WTC11 (cell line): ENCODE measurements at regions not wholly inside any gene's neighbourhood (a gene's known extent, or its start where the extent isn't known, plus 50 kb on each side); places are given as distances from the start of the nearest gene placed in this dataset.

Experiments
- ATAC-seq: fragments of 200-7000 bp; cut with Tn5 transposase; 2 replicates; pipeline ENCODE4 v1.10.0; 2021; ENCODE audit warnings: mild to moderate bottlenecking, moderate library complexity
- CTCF ChIA-PET: fragments of 300-600 bp; sonication (Branson Sonifier 250); formaldehyde crosslinking; loops from one replicate; lab custom pipeline; 2021; ENCODE audit warnings: antibody characterized with exemption; lab: Charles Lee
- POLR2A ChIA-PET: fragments of 350-600 bp; sonication (Branson Sonifier 250); formaldehyde crosslinking; loops from one replicate; lab custom pipeline; 2021; ENCODE audit warnings: antibody characterized with exemption; lab: Charles Lee
- DNase-seq: peaks from one replicate; pipeline ENCODE4 v3.0.0; 2021; ENCODE audit warnings: low spot score
- H3K27ac Mint-ChIP-seq: 2 replicates; pipeline ENCODE4 v1.8.0; 2021; ENCODE audit warnings: mixed read lengths
- H3K27me3 Mint-ChIP-seq: 2 replicates; pipeline ENCODE4 v1.8.0; 2021; ENCODE audit warnings: low read depth, mild to moderate bottlenecking, moderate library complexity, mixed read lengths
- H3K36me3 Mint-ChIP-seq: 2 replicates; pipeline ENCODE4 v1.8.0; 2021; ENCODE audit warnings: mixed read lengths
- H3K4me1 Mint-ChIP-seq: 2 replicates; pipeline ENCODE4 v1.8.0; 2022; ENCODE audit warnings: mixed read lengths
- H3K4me3 Mint-ChIP-seq: 2 replicates; pipeline ENCODE4 v1.8.0; 2021; ENCODE audit warnings: mild to moderate bottlenecking, moderate library complexity, mixed read lengths
- H3K9me3 Mint-ChIP-seq: 2 replicates; pipeline ENCODE4 v1.8.0; 2021; ENCODE audit warnings: mixed read lengths
- ATF2 ChIP-seq: sonication (generic); formaldehyde crosslinking; IDR thresholded peaks from 2 replicates; pipeline ENCODE4 v1.8.1; 2022; ENCODE audit warnings: low read depth, missing genetic modification reagents, borderline replicate concordance
- CDX4 ChIP-seq: fragments of 250-450 bp; sonication (Bioruptor Pico); IDR thresholded peaks from 2 replicates; pipeline ENCODE4 v1.9.0; 2021; ENCODE audit warnings: moderate library complexity, mild to moderate bottlenecking, inconsistent platforms, borderline replicate concordance
- EMX1 ChIP-seq: fragments of 250-450 bp; sonication (Bioruptor Pico); IDR thresholded peaks from 2 replicates; pipeline ENCODE4 v1.8.0; 2021; ENCODE audit warnings: mild to moderate bottlenecking
- FOXK1 ChIP-seq: sonication (generic); formaldehyde crosslinking; IDR thresholded peaks from 2 replicates; pipeline ENCODE4 v1.8.0; 2022; ENCODE audit warnings: mild to moderate bottlenecking, moderate library complexity, missing genetic modification reagents
- HMGA2 ChIP-seq: fragments of 250-450 bp; sonication (Bioruptor Pico); IDR thresholded peaks from 2 replicates; pipeline ENCODE4 v1.4.0; 2021; ENCODE audit warnings: mild to moderate bottlenecking, moderate library complexity
- KAT7 ChIP-seq: sonication (generic); formaldehyde crosslinking; IDR thresholded peaks from 2 replicates; pipeline ENCODE4 v1.8.1; 2023; ENCODE audit warnings: missing genetic modification reagents, mild to moderate bottlenecking, borderline replicate concordance
- MLX ChIP-seq: sonication (generic); formaldehyde crosslinking; IDR thresholded peaks from 2 replicates; pipeline ENCODE4 v1.8.1; 2023; ENCODE audit warnings: mild to moderate bottlenecking, missing genetic modification reagents, moderate library complexity
- NR2C2 ChIP-seq: sonication (generic); formaldehyde crosslinking; IDR thresholded peaks from 2 replicates; pipeline ENCODE4 v1.8.0; 2022; ENCODE audit warnings: mild to moderate bottlenecking, missing genetic modification reagents
- NR3C1 ChIP-seq: sonication (generic); formaldehyde crosslinking; conservative IDR thresholded peaks from 2 replicates; pipeline ENCODE4 v1.8.1; 2023; ENCODE audit warnings: low read depth, mild to moderate bottlenecking, missing genetic modification reagents
- OVOL2 ChIP-seq: fragments of 250-450 bp; sonication (Bioruptor Pico); IDR thresholded peaks from 2 replicates; pipeline ENCODE4 v1.9.0; 2021; ENCODE audit warnings: mild to moderate bottlenecking, borderline replicate concordance
- PREB ChIP-seq: sonication (generic); formaldehyde crosslinking; IDR thresholded peaks from 2 replicates; pipeline ENCODE4 v1.8.1; 2022; ENCODE audit warnings: mild to moderate bottlenecking, missing genetic modification reagents, moderate library complexity, borderline replicate concordance
- RELA ChIP-seq: sonication (generic); formaldehyde crosslinking; IDR thresholded peaks from 2 replicates; pipeline ENCODE4 v1.8.1; 2022; ENCODE audit warnings: missing genetic modification reagents, mild to moderate bottlenecking, borderline replicate concordance
- SMAD3 ChIP-seq: sonication (generic); formaldehyde crosslinking; IDR thresholded peaks from 2 replicates; pipeline ENCODE4 v1.8.0; 2022; ENCODE audit warnings: missing genetic modification reagents, mild to moderate bottlenecking, borderline replicate concordance
- SOX15 ChIP-seq: fragments of 250-450 bp; sonication (Bioruptor Pico); IDR thresholded peaks from 2 replicates; pipeline ENCODE4 v1.9.0; 2021; ENCODE audit warnings: mild to moderate bottlenecking
- TEAD4 ChIP-seq: sonication (generic); formaldehyde crosslinking; IDR thresholded peaks from 2 replicates; pipeline ENCODE4 v1.8.0; 2022; ENCODE audit warnings: mild to moderate bottlenecking, missing genetic modification reagents
- ZNF232 ChIP-seq: sonication (generic); formaldehyde crosslinking; IDR thresholded peaks from 2 replicates; pipeline ENCODE4 v1.8.0; 2022; ENCODE audit warnings: mild to moderate bottlenecking, missing genetic modification reagents
- ZNF263 ChIP-seq: sonication (generic); formaldehyde crosslinking; IDR thresholded peaks from 2 replicates; pipeline ENCODE4 v1.8.1; 2022; ENCODE audit warnings: low read depth, mild to moderate bottlenecking, moderate library complexity, missing genetic modification reagents
- ZNF281 ChIP-seq: sonication (generic); formaldehyde crosslinking; IDR thresholded peaks from 2 replicates; pipeline ENCODE4 v1.8.0; 2023; ENCODE audit warnings: mild to moderate bottlenecking, missing genetic modification reagents
- ZNF423 ChIP-seq: fragments of 250-450 bp; sonication (Bioruptor Pico); IDR thresholded peaks from 2 replicates; pipeline ENCODE4 v2.1.2; 2022; ENCODE audit warnings: mild to moderate bottlenecking, moderate library complexity
- ZSCAN18 ChIP-seq: fragments of 250-450 bp; sonication (Bioruptor Pico); IDR thresholded peaks from 2 replicates; pipeline ENCODE4 v2.1.2; 2022; ENCODE audit warnings: mild to moderate bottlenecking, moderate library complexity
- TF ChIP-seq, protein P1 (sequence below): fragments of 200-600 bp; IDR thresholded peaks from 2 replicates; pipeline ENCODE4 v1.8.0; 2022; ENCODE audit warnings: antibody characterized with exemption

DNA sequence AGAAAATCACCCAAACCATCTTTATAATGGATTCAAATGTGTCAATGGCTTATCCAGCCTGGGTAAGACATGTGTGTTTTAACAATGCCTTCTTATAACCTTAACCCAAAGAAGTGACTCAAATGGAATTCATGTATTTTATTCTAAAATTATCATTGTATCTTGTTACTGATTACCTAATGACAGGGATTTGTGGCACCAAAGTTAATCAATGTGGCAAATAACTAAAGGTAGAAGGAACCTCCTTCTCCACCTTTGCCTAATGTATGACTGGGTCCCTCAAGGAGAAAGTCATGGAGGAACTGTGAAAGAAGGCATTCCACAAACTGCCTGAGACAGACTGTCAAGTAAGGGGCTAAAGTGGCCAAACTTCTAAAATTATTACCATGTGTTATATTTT is 84.4 kb upstream of the ITGA1 start:
- ChIA-PET POLR2A (no interaction called here), CTCF (no interaction called here)
- no peaks in the 10 kb centered on the region for H3K9me3 Mint-ChIP-seq
- no peak for DNase-seq
- no peaks in the 10 kb centered on the region for H3K27me3 Mint-ChIP-seq
- ATAC-seq, result no peak
- peaks cover 11% of the 10 kb centered on the region for H3K4me1 Mint-ChIP-seq
- no peak overlapping the region for H3K27ac Mint-ChIP-seq
- H3K4me3 Mint-ChIP-seq, result no peak overlapping the region
- no peak for TF ChIP-seq NR3C1
- no peak for TF ChIP-seq MLX (CRISPR knock-in tag)
- TF ChIP-seq RELA, result no peak
- no peak for TF ChIP-seq KAT7 (CRISPR knock-in tag)
- no peak for TF ChIP-seq HMGA2
- TF ChIP-seq, protein P1, sequence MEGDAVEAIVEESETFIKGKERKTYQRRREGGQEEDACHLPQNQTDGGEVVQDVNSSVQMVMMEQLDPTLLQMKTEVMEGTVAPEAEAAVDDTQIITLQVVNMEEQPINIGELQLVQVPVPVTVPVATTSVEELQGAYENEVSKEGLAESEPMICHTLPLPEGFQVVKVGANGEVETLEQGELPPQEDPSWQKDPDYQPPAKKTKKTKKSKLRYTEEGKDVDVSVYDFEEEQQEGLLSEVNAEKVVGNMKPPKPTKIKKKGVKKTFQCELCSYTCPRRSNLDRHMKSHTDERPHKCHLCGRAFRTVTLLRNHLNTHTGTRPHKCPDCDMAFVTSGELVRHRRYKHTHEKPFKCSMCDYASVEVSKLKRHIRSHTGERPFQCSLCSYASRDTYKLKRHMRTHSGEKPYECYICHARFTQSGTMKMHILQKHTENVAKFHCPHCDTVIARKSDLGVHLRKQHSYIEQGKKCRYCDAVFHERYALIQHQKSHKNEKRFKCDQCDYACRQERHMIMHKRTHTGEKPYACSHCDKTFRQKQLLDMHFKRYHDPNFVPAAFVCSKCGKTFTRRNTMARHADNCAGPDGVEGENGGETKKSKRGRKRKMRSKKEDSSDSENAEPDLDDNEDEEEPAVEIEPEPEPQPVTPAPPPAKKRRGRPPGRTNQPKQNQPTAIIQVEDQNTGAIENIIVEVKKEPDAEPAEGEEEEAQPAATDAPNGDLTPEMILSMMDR, result no peak
- no peak for TF ChIP-seq ZNF423
- TF ChIP-seq ZNF263 (CRISPR knock-in tag), result no peak
- TF ChIP-seq ZNF281 (CRISPR knock-in tag), result no peak
- no peak for TF ChIP-seq ZNF232 (CRISPR knock-in tag)
- no peak for TF ChIP-seq OVOL2 (CRISPR knock-in tag)
- H3K36me3 Mint-ChIP-seq, result no peaks in the 10 kb centered on the region

DNA sequence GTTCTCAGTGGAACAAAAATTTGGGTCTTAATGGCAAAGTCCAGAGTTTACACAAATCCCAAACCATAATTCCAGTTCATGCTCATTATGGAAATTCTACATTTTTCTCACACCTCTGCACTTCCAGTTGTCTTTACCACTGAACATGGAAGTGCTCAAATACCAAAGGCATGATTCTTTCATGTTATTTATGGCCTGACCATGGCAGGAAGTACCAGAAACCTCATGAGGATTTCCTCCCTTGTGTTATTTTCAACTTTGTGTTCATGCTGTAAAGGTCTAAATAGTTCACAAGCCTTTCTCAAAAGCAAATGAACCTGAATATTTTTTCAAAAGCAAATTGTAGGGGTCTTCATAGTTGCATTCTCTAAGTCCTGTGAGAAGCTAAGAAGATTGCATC is 82.0 kb upstream of the ITGA1 start:
- ChIA-PET POLR2A (no interaction called here), CTCF (no interaction called here)
- TF ChIP-seq RELA, result no peak
- no peak for TF ChIP-seq ZSCAN18 (CRISPR knock-in tag)
- no peak for TF ChIP-seq PREB
- TF ChIP-seq EMX1, result no peak
- H3K36me3 Mint-ChIP-seq, result no peaks in the 10 kb centered on the region
- H3K27ac Mint-ChIP-seq, result no peak overlapping the region
- DNase-seq (no peak), ATAC-seq (no peak)
- H3K4me3 Mint-ChIP-seq, result no peak overlapping the region
- no peaks in the 10 kb centered on the region for H3K27me3 Mint-ChIP-seq
- no peaks in the 10 kb centered on the region for H3K9me3 Mint-ChIP-seq
- peaks cover 11% of the 10 kb centered on the region for H3K4me1 Mint-ChIP-seq

DNA sequence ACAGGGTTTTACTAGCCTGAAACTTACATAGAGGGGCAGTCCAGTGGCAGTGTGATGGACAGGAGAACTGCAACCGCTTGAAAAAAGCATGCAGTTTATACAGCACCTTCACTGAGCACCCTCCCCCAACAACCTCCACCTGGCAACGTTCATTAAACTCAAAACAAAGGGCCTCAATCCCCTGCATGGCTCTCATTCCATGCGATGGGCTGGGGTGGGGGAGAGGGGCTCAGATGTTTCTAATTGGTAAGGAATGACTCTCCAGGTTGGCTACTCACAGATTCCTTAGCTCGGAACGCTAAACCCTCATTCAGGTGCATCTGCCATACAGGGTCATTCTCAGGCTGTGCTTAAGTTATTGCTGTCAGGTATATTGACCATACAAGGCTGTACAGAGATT is 80.9 kb upstream of the ITGA1 start:
- Mint-ChIP-seq H3K36me3 (no peaks in the 10 kb centered on the region), H3K27ac (no peak overlapping the region), H3K9me3 (no peaks in the 10 kb centered on the region), H3K27me3 (no peaks in the 10 kb centered on the region), H3K4me3 (no peak overlapping the region), H3K4me1 (peaks cover 11% of the 10 kb centered on the region)
- CTCF ChIA-PET, result interaction anchor here (0.9 kb wide), 1 partner anchor 14 kb away, joined by 3 read pairs; no protein-coding TSS in a partner anchor
- ATAC-seq, result peak; percentile 72
- POLR2A ChIA-PET, result no interaction called here
- peak; percentile 16 for DNase-seq
- TF ChIP-seq TEAD4 (no peak), EMX1 (no peak), SMAD3 (CRISPR knock-in tag) (no peak), ATF2 (CRISPR knock-in tag) (no peak), PREB (no peak), CDX4 (CRISPR knock-in tag) (no peak), FOXK1 (CRISPR knock-in tag) (no peak), SOX15 (no peak), NR2C2 (CRISPR knock-in tag) (no peak)
- TF ChIP-seq, all 79 proteins: peak for 0
